ENCODE measurements at regions not wholly inside any gene's neighbourhood (a gene's known extent, or its start where the extent isn't known, plus 50 kb on each side); places are given as distances from the start of the nearest gene placed in this dataset.

- TF ChIP-seq MYC (IDR thresholded peaks at IDR 0.05; ENCODE audit: low read depth, low read length) (no peak), POLR2A (IDR thresholded peaks at IDR 0.05; ENCODE audit: extremely low read depth, insufficient read length) (no peak), CTCF (IDR thresholded peaks at IDR 0.05; ENCODE audit: low read depth, low read length) (no peak), MAX (IDR thresholded peaks at IDR 0.05; ENCODE audit: low read depth, low read length) (no peak)
- no peak overlapping the region for H3K4me3 ChIP-seq (ENCODE audit: low read depth, low read length)
- peak; percentile 2 for DNase-seq (ENCODE audit: low read depth)
These were observed 582.1 kb upstream of the SETBP1 start for GRCh38 chr18:44098551-44099098.

- TF ChIP-seq POLR2A (IDR thresholded peaks at IDR 0.05; ENCODE audit: extremely low read depth, insufficient read length): no peak
- no peak for TF ChIP-seq MYC (IDR thresholded peaks at IDR 0.05; ENCODE audit: low read depth, low read length)
- TF ChIP-seq CTCF (IDR thresholded peaks at IDR 0.05; ENCODE audit: low read depth, low read length): no peak
- no peak for TF ChIP-seq MAX (IDR thresholded peaks at IDR 0.05; ENCODE audit: low read depth, low read length)
- DNase-seq (ENCODE audit: low read depth): no peak
- H3K4me3 ChIP-seq (ENCODE audit: low read depth, low read length): no peak overlapping the region
These were observed 573.5 kb upstream of the SETBP1 start for GRCh38 chr18:44107187-44107586.

GRCh38 chr18:44111337-44111736 is 569.4 kb upstream of the SETBP1 start:
- no peak overlapping the region for H3K4me3 ChIP-seq (ENCODE audit: low read depth, low read length)
- no peak for TF ChIP-seq POLR2A (IDR thresholded peaks at IDR 0.05; ENCODE audit: extremely low read depth, insufficient read length)
- TF ChIP-seq MYC (IDR thresholded peaks at IDR 0.05; ENCODE audit: low read depth, low read length): no peak
- TF ChIP-seq MAX (IDR thresholded peaks at IDR 0.05; ENCODE audit: low read depth, low read length): no peak
- TF ChIP-seq CTCF (IDR thresholded peaks at IDR 0.05; ENCODE audit: low read depth, low read length): no peak
- no peak for DNase-seq (ENCODE audit: low read depth)

- H3K4me3 ChIP-seq (ENCODE audit: low read depth, low read length): no peak overlapping the region
- DNase-seq (ENCODE audit: low read depth): no peak
- TF ChIP-seq POLR2A (IDR thresholded peaks at IDR 0.05; ENCODE audit: extremely low read depth, insufficient read length): no peak
- no peak for TF ChIP-seq MAX (IDR thresholded peaks at IDR 0.05; ENCODE audit: low read depth, low read length)
- TF ChIP-seq MYC (IDR thresholded peaks at IDR 0.05; ENCODE audit: low read depth, low read length): no peak
- no peak for TF ChIP-seq CTCF (IDR thresholded peaks at IDR 0.05; ENCODE audit: low read depth, low read length)
These were observed 562.9 kb upstream of the SETBP1 start for GRCh38 chr18:44117821-44118220.

GRCh38 chr18:44119607-44120006 is 561.1 kb upstream of the SETBP1 start:
- no peak for DNase-seq (ENCODE audit: low read depth)
- TF ChIP-seq MAX (IDR thresholded peaks at IDR 0.05; ENCODE audit: low read depth, low read length) (no peak), CTCF (IDR thresholded peaks at IDR 0.05; ENCODE audit: low read depth, low read length) (no peak), MYC (IDR thresholded peaks at IDR 0.05; ENCODE audit: low read depth, low read length) (no peak), POLR2A (IDR thresholded peaks at IDR 0.05; ENCODE audit: extremely low read depth, insufficient read length) (no peak)
- no peak overlapping the region for H3K4me3 ChIP-seq (ENCODE audit: low read depth, low read length)
